GM12878 (cell line): ENCODE measurements at regions not wholly inside any gene's neighbourhood (a gene's known extent, or its start where the extent isn't known, plus 50 kb on each side); places are given as distances from the start of the nearest gene placed in this dataset.

Experiments used
- ATAC-seq: fragments of 200-7000 bp; cut with Tn5 transposase; 3 replicates; pipeline ENCODE4 v1.9.1; 2020; ENCODE audit warnings: mild to moderate bottlenecking, moderate library complexity
- BruUV-seq: library from RNA; stranded (reverse); fragments of 400-500 nt; replicated peaks from 2 replicates; lab custom pipeline; 2021; lab: Mats Ljungman, UMichigan
- CTCF ChIA-PET: fragments of 300-600 bp; sonication (Branson Sonifier 250); formaldehyde crosslinking; extraction: SDS; loops from one replicate; lab custom pipeline; 2021; ENCODE audit warnings: inconsistent platforms; lab: Yijun Ruan, JAX
- POLR2A ChIA-PET: fragments of 350-600 bp; formaldehyde crosslinking; extraction: SDS; loops from one replicate; lab custom pipeline; 2021; ENCODE audit warnings: inconsistent platforms; lab: Charles Lee
- RAD21 ChIA-PET: fragments of 300-600 bp; sonication (Branson Sonifier 250); formaldehyde crosslinking; loops from one replicate; lab custom pipeline; 2023; ENCODE audit warnings: antibody characterized with exemption; ENCODE audit not compliant: unreplicated experiment; lab: Charles Lee
- SMC1A ChIA-PET: fragments of 300-600 bp; sonication (Branson Sonifier 250); formaldehyde crosslinking; loops from one replicate; lab custom pipeline; 2023; ENCODE audit not compliant: unreplicated experiment, uncharacterized antibody; lab: Charles Lee
- DNase-seq: peaks from one replicate; pipeline ENCODE4 v3.0.0-alpha.2; 2011; ENCODE audit warnings: low read depth, low spot score
- FAIRE-seq: peaks from 3 replicates; lab custom pipeline; 2011; peaks lifted over from hg19 to GRCh38; lab: Jason Lieb, UNC
- H2AFZ ChIP-seq: 2 replicates; pipeline ENCODE4 v1.6.0; 2011; ENCODE audit warnings: low read depth, low read length, control low read depth; ENCODE audit not compliant: control insufficient read depth
- H3K27ac ChIP-seq: 2 replicates; pipeline ENCODE4 v1.5.1; 2011; ENCODE audit warnings: control low read depth; ENCODE audit not compliant: control insufficient read depth, insufficient read depth
- H3K27me3 ChIP-seq, 2 experiments: replicated peaks in 1 of 2; 2 replicates each; pipeline versions ENCODE4 v1.6.0 to v1.6.1; 2011; ENCODE audit warnings: low read length in 1 of 2; ENCODE audit not compliant: control insufficient read depth in 2 of 2, insufficient read depth in 2 of 2
- H3K36me3 ChIP-seq, 2 experiments: 2 replicates each; pipeline ENCODE4 v1.5.1; 2011; ENCODE audit warnings: low read length in 1 of 2; ENCODE audit not compliant: control insufficient read depth in 2 of 2, insufficient read depth in 2 of 2
- H3K4me1 ChIP-seq: 2 replicates; pipeline ENCODE4 v1.6.1; 2011; ENCODE audit warnings: mild to moderate bottlenecking, low read length, moderate library complexity, mixed read lengths; ENCODE audit not compliant: control insufficient read depth, insufficient read depth
- H3K4me2 ChIP-seq: 2 replicates; pipeline ENCODE4 v1.6.0; 2011; ENCODE audit warnings: control low read depth; ENCODE audit not compliant: control insufficient read depth, insufficient read depth
- H3K4me3 ChIP-seq: fragments of 200-600 bp; sonication (generic); 2 replicates; pipeline ENCODE4 v1.5.1; 2016
- H3K79me2 ChIP-seq: 2 replicates; pipeline ENCODE4 v1.6.0; 2011; ENCODE audit warnings: low read length; ENCODE audit not compliant: control insufficient read depth, insufficient read depth
- H3K9ac ChIP-seq: 2 replicates; pipeline ENCODE4 v1.8.0; 2011; ENCODE audit warnings: low read length, control low read depth, mixed read lengths; ENCODE audit not compliant: control insufficient read depth, insufficient read depth
- H3K9me3 ChIP-seq: replicated peaks from 3 replicates; pipeline ENCODE4 v1.5.1; 2011; ENCODE audit warnings: mild to moderate bottlenecking, low read length; ENCODE audit not compliant: control insufficient read depth, insufficient read depth
- H4K20me1 ChIP-seq: 2 replicates; pipeline ENCODE4 v1.6.0; 2011; ENCODE audit not compliant: control insufficient read depth, insufficient read depth
- BCL11A ChIP-seq: IDR thresholded peaks from 2 replicates; pipeline ENCODE4 v1.6.1; 2011; ENCODE audit warnings: low read depth, low read length
- BRCA1 ChIP-seq: IDR thresholded peaks from 2 replicates; pipeline ENCODE4 v1.6.1; 2011; ENCODE audit warnings: low read depth, low read length, improper control_type of control experiment
- CEBPZ ChIP-seq: fragments of 150-350 bp; IDR thresholded peaks from 2 replicates; pipeline ENCODE4 v1.6.1; 2016; ENCODE audit warnings: low read depth, low read length
- ETV6 ChIP-seq, 2 experiments: fragments of 450-650 bp in 1 of 2; IDR thresholded peaks in 1 of 2; conservative IDR thresholded peaks in 1 of 2; 2 replicates each; pipeline ENCODE4 v1.6.1; 2014; ENCODE audit warnings: antibody characterized with exemption in 1 of 2, borderline replicate concordance in 1 of 2, low read depth in 1 of 2, mild to moderate bottlenecking in 1 of 2, moderate library complexity in 1 of 2
- EZH2 ChIP-seq: IDR thresholded peaks from 2 replicates; pipeline ENCODE4 v1.6.1; 2012; ENCODE audit warnings: low read depth, mild to moderate bottlenecking, control low read depth, inconsistent platforms, low read length, borderline replicate concordance; ENCODE audit not compliant: control insufficient read depth
- GATAD2B ChIP-seq: fragments of 450-650 bp; conservative IDR thresholded peaks from 2 replicates; pipeline ENCODE4 v1.6.1; 2017; ENCODE audit warnings: low read depth, mild to moderate bottlenecking, moderate library complexity
- HDGF ChIP-seq: fragments of 450-650 bp; IDR thresholded peaks from 2 replicates; pipeline ENCODE4 v1.6.1; 2016; ENCODE audit warnings: antibody characterized with exemption
- IRF3 ChIP-seq: fragments of 450-650 bp; IDR thresholded peaks from 2 replicates; pipeline ENCODE4 v1.6.1; 2014; ENCODE audit warnings: mild to moderate bottlenecking
- NFYB ChIP-seq: IDR thresholded peaks from 2 replicates; pipeline ENCODE4 v1.6.1; 2011; ENCODE audit warnings: low read depth, mild to moderate bottlenecking, low read length, improper control_type of control experiment, moderate library complexity; ENCODE audit not compliant: insufficient read depth
- NRF1 ChIP-seq: conservative IDR thresholded peaks from 2 replicates; pipeline ENCODE4 v1.6.1; 2011; ENCODE audit warnings: mild to moderate bottlenecking, low read depth, low read length, improper control_type of control experiment
- PAX5 ChIP-seq: IDR thresholded peaks from 2 replicates; pipeline ENCODE4 v1.6.1; 2011; ENCODE audit warnings: low read depth, low read length, borderline replicate concordance
- PAX8 ChIP-seq: fragments of 450-650 bp; IDR thresholded peaks from 2 replicates; pipeline ENCODE4 v1.6.1; 2017; ENCODE audit warnings: mild to moderate bottlenecking, moderate library complexity
- POU2F2 ChIP-seq: IDR thresholded peaks from 3 replicates; pipeline ENCODE4 v1.6.1; 2011; ENCODE audit warnings: low read depth, mild to moderate bottlenecking, low read length, borderline replicate concordance
- RB1 ChIP-seq: fragments of 450-650 bp; formaldehyde crosslinking; IDR thresholded peaks from 2 replicates; pipeline ENCODE4 v1.6.1; 2017; ENCODE audit warnings: mild to moderate bottlenecking, borderline replicate concordance
- SP1 ChIP-seq: IDR thresholded peaks from one replicate; pipeline ENCODE4 v1.6.1; 2011; ENCODE audit warnings: low read depth, low read length
- TBL1XR1 ChIP-seq: IDR thresholded peaks from 2 replicates; pipeline ENCODE4 v1.6.1; 2012; ENCODE audit warnings: low read depth, low read length, improper control_type of control experiment
- ZNF687 ChIP-seq: fragments of 450-650 bp; IDR thresholded peaks from 2 replicates; pipeline ENCODE4 v1.6.1; 2017; ENCODE audit warnings: mild to moderate bottlenecking, moderate library complexity
- WGBS: methylation state at CpG from one replicate; pipeline ENCODE4 v1.1.6; 2016; ENCODE audit warnings: low lambda C conversion rate; ENCODE audit not compliant: insufficient replicate concordance, insufficient coverage; ENCODE audit errors: missing lambda C conversion rate; 5-methylcytosine and 5-hydroxymethylcytosine counted together
- in situ Hi-C: fragments of 300-500 bp; cut with MboI; formaldehyde crosslinking; loops from 9 replicates; pipeline ENCODE4 v1.14.3; 2018; ENCODE audit warnings: mixed read lengths
- intact Hi-C: fragments of 100-400 bp; cut with micrococcal nuclease; formaldehyde crosslinking; loops from one replicate; pipeline ENCODE4 v1.14.2; 2022; ENCODE audit not compliant: unreplicated experiment

GRCh38 chr6:63440594-63440993 is 120.8 kb upstream of the LGSN start:
- no peak overlapping the region for H3K9ac ChIP-seq
- ATAC-seq (no peak), FAIRE-seq (no peak), DNase-seq (no peak)
- no peak overlapping the region for H3K27ac ChIP-seq
- no peaks in the 10 kb centered on the region; the same call in 2 of the 3 replicates for H3K9me3 ChIP-seq
- ChIA-PET RAD21 (interaction anchor here (0.7 kb wide), 1 partner anchor 19 kb away, joined by 3 read pairs; no protein-coding TSS in a partner anchor), CTCF (interaction anchor here (1.2 kb wide), 1 partner anchor 64 kb away, joined by 3 read pairs; no protein-coding TSS in a partner anchor), SMC1A (interaction anchor here (1.4 kb wide), 1 partner anchor 49 kb away, joined by 3 read pairs; no protein-coding TSS in a partner anchor), POLR2A (interaction anchor here (0.6 kb wide), 1 partner anchor 43 kb away, joined by 3 read pairs; no protein-coding TSS in a partner anchor)
- H2AFZ ChIP-seq: no peak overlapping the region
- H3K4me3 ChIP-seq: no peak overlapping the region
- H3K36me3 ChIP-seq: no peaks in the 10 kb centered on the region
- no peaks in the 10 kb centered on the region for H3K27me3 ChIP-seq
- no peaks in the 10 kb centered on the region for H4K20me1 ChIP-seq
- 90% methylated on average over 14 of the region's 16 CpGs for WGBS
- no peak overlapping the region for H3K4me2 ChIP-seq
- no peaks in the 10 kb centered on the region for H3K79me2 ChIP-seq
- BruUV-seq: no TSS peak
- in situ Hi-C loops: no loop called here
- no peaks in the 10 kb centered on the region for H3K4me1 ChIP-seq
- intact Hi-C loops: no loop called here
- TF ChIP-seq ZNF687 (no peak), GATAD2B (no peak), EZH2 (no peak), SP1 (no peak), CEBPZ (no peak), PAX5 (no peak), NFYB (no peak), TBL1XR1 (no peak), IRF3 (no peak), BCL11A (no peak), NRF1 (no peak), RB1 (no peak), BRCA1 (no peak), PAX8 (no peak), ETV6 (conservative IDR thresholded peaks at IDR 0.05 in 1 of 2, IDR thresholded peaks at IDR 0.05 in 1 of 2; ENCODE audit: borderline replicate concordance in 1 of 2, low read depth in 1 of 2) (no peak), POU2F2 (no peak), HDGF (no peak)
